GM13977 (cell line): ENCODE measurements at regions not wholly inside any gene's neighbourhood (a gene's known extent, or its start where the extent isn't known, plus 50 kb on each side); places are given as distances from the start of the nearest gene placed in this dataset.
"Not testable (repeated sequence)": the region's sequence is repeated elsewhere in the genome, so short reads cannot be mapped to it uniquely, and the experiment has no call there.

Source experiments
- DNase-seq: peaks from one replicate; pipeline ENCODE4 v3.0.0; 2012; ENCODE audit warnings: low spot score
- in situ Hi-C: fragments of 300-500 bp; cut with MboI; formaldehyde crosslinking; loops from one replicate; pipeline ENCODE4 v1.12.0; 2022; ENCODE audit warnings: low sequenced_read_pairs, low pct_unique_long_range_greater_than_20kb, mixed read lengths, inconsistent platforms; ENCODE audit not compliant: unreplicated experiment
- TF ChIP-seq, protein P1 (sequence below): IDR thresholded peaks from 2 replicates; pipeline ENCODE4 v1.5.1; 2012; ENCODE audit warnings: mild to moderate bottlenecking, control low read depth; ENCODE audit not compliant: insufficient read depth; ENCODE audit errors: extremely low read depth, missing control alignments

DNA sequence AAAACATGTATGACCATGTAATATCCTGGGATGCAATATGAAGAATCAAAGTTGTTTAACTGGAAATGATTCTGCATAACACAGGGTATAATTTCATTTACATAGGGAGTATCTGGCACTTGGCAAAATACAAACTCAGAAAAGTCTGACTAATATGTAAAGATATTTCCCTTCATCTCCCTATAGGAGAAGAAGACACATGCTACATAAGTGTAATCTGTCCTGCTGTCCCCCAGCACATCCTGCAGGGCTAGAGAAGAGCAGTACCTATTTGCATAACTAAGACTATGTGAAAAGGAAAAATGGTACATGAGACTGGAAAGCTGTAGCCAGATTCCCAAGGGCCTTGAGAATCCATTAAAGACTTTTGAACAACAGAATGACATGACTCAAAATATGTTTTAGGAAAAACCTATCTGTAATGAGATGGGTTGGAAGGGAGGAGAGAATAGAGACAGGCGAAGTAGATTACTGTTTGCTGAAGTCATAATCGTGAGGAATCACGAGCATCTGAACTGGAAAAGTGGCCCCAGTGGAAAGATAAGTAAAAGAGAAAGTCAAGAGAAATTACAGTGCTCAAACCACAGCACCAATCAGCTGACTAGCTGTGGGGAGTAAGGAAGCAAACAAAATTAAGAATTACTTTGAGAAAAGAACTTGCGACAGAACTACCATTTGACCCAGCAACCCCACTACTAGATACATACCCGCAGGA lies 155.1 kb upstream of the HMGA2 start:
- in situ Hi-C loops: no loop called here
- DNase-seq: no peak
- TF ChIP-seq, protein P1, sequence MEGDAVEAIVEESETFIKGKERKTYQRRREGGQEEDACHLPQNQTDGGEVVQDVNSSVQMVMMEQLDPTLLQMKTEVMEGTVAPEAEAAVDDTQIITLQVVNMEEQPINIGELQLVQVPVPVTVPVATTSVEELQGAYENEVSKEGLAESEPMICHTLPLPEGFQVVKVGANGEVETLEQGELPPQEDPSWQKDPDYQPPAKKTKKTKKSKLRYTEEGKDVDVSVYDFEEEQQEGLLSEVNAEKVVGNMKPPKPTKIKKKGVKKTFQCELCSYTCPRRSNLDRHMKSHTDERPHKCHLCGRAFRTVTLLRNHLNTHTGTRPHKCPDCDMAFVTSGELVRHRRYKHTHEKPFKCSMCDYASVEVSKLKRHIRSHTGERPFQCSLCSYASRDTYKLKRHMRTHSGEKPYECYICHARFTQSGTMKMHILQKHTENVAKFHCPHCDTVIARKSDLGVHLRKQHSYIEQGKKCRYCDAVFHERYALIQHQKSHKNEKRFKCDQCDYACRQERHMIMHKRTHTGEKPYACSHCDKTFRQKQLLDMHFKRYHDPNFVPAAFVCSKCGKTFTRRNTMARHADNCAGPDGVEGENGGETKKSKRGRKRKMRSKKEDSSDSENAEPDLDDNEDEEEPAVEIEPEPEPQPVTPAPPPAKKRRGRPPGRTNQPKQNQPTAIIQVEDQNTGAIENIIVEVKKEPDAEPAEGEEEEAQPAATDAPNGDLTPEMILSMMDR: no peak

- TF ChIP-seq, protein P1: no peak
- in situ Hi-C loops: no loop called here
- DNase-seq: no peak
Measured at GRCh38 chr12:65670775-65671174, 153.5 kb upstream of the HMGA2 start.

GRCh38 chr12:65672441-65672840 lies 151.8 kb upstream of the HMGA2 start:
- no peak for DNase-seq
- in situ Hi-C loops: no loop called here
- TF ChIP-seq, protein P1: no peak

DNA sequence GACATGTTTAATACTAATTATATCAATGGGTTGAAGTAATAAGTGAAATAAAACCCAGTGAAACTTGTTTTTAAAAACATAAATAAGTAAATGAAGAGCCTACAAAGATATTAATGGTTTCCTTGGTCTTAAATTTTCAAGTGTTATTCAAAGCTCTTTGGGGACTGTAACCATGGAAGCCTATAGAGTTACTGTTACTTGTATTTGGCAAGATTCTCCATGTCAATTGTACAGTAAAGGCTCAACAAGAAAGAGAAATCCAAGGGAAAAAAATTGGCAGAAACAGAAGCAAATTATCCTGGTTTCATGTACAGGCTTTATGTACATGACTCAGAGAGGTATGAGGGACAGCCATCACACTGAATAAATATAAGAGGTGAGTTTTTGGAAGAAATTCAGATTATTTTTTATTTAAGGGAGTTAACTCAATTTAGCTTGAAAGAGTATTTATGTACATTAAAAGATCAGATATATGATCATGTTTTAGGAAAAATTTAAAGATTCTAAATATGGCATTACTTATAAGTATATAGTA lies 151.1 kb upstream of the HMGA2 start:
- in situ Hi-C loops: no loop called here
- DNase-seq: no peak

DNA sequence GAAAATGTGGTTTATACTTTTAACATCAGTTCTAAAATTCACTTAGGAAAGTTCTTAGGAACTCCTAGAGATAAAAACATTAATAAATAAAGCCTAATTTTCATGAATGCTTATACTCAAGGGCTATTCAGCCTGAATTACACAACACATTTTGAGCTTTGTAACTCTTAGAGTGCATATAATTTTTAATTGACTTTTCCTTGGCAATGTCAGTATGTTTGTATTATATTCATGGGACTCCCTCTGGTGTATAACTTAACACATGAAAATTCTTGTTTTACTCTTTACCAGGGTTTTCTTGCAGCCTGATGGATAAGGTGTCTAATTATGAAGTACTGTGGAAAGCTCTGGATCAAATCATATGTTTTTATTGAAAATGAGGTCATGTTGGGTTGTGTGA lies 150.6 kb upstream of the HMGA2 start:
- in situ Hi-C loops: no loop called here
- TF ChIP-seq, protein P1: no peak
- DNase-seq: no peak

More for the DNA sequence above, 151.1 kb upstream of the HMGA2 start:
- TF ChIP-seq, protein P1: no peak

- in situ Hi-C loops: no loop called here
- TF ChIP-seq, protein P1: no peak
- DNase-seq: no peak
Measured at GRCh38 chr12:65675141-65675621, 149.1 kb upstream of the HMGA2 start.

DNA sequence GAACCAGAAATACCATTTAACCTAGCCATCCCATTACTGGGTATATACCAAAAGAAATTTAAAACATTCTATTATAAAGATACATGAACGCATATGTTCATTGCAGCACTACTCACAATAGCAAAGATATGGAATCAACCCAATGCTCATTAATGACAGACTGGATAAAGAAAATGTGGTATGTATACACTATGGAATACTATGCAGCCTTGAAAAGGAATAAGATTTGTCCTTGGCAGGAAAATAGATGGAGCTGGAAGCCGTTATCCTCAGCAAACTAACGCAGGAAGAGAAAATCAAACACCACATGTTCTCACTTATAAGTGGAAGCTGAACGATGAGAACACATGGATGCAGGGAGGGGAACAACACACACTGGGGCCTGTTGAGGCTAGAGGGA lies 146.1 kb upstream of the HMGA2 start:
- in situ Hi-C loops, DNase-seq: not testable (repeated sequence)
